Endothelial cell (in vitro differentiated cells): ENCODE measurements at regions not wholly inside any gene's neighbourhood (a gene's known extent, or its start where the extent isn't known, plus 50 kb on each side); places are given as distances from the start of the nearest gene placed in this dataset.

Experiments
- DNase-seq: peaks from one replicate; pipeline ENCODE4 v3.0.0; 2021; ENCODE audit warnings: low spot score
- H3K27ac Mint-ChIP-seq: one replicate; pipeline ENCODE4 v1.8.0; 2021; ENCODE audit warnings: mixed read lengths, inconsistent platforms; ENCODE audit not compliant: unreplicated experiment
- H3K27me3 Mint-ChIP-seq: one replicate; pipeline ENCODE4 v1.8.0; 2021; ENCODE audit warnings: mild to moderate bottlenecking, moderate library complexity, mixed read lengths, inconsistent platforms; ENCODE audit not compliant: unreplicated experiment
- H3K36me3 Mint-ChIP-seq: one replicate; pipeline ENCODE4 v1.8.0; 2021; ENCODE audit warnings: mild to moderate bottlenecking, low read depth, mixed read lengths, inconsistent platforms; ENCODE audit not compliant: unreplicated experiment
- H3K4me1 Mint-ChIP-seq: one replicate; pipeline ENCODE4 v1.8.0; 2021; ENCODE audit warnings: mild to moderate bottlenecking, mixed read lengths, inconsistent platforms; ENCODE audit not compliant: unreplicated experiment
- H3K4me3 Mint-ChIP-seq: one replicate; pipeline ENCODE4 v1.8.0; 2021; ENCODE audit warnings: mild to moderate bottlenecking, mixed read lengths, inconsistent platforms; ENCODE audit not compliant: unreplicated experiment
- H3K9me3 Mint-ChIP-seq: one replicate; pipeline ENCODE4 v1.8.0; 2021; ENCODE audit warnings: mixed read lengths, inconsistent platforms; ENCODE audit not compliant: unreplicated experiment
- CTCF ChIP-seq: fragments of 200-600 bp; sonication (generic); IDR thresholded peaks from one replicate; pipeline ENCODE4 v1.5.0; 2021; ENCODE audit warnings: antibody characterized with exemption; ENCODE audit not compliant: unreplicated experiment

GRCh38 chr18:10114717-10115463, 201.1 kb downstream of the VAPA start:
- Mint-ChIP-seq H3K9me3 (no peaks in the 10 kb centered on the region), H3K4me3 (no peak overlapping the region), H3K27ac (no peak overlapping the region), H3K27me3 (peaks cover 3% of the 10 kb centered on the region), H3K36me3 (no peaks in the 10 kb centered on the region), H3K4me1 (peaks cover 12% of the 10 kb centered on the region)
- DNase-seq = no peak
- TF ChIP-seq CTCF = no peak

- H3K27me3 Mint-ChIP-seq = peaks cover 3% of the 10 kb centered on the region
- no peak for DNase-seq
- H3K27ac Mint-ChIP-seq = no peak overlapping the region
- H3K4me1 Mint-ChIP-seq = peaks cover 12% of the 10 kb centered on the region
- no peak overlapping the region for H3K4me3 Mint-ChIP-seq
- no peak for TF ChIP-seq CTCF
- H3K36me3 Mint-ChIP-seq = no peaks in the 10 kb centered on the region
- no peaks in the 10 kb centered on the region for H3K9me3 Mint-ChIP-seq
Observed at GRCh38 chr18:10116574-10116973, 202.8 kb downstream of the VAPA start.

DNA sequence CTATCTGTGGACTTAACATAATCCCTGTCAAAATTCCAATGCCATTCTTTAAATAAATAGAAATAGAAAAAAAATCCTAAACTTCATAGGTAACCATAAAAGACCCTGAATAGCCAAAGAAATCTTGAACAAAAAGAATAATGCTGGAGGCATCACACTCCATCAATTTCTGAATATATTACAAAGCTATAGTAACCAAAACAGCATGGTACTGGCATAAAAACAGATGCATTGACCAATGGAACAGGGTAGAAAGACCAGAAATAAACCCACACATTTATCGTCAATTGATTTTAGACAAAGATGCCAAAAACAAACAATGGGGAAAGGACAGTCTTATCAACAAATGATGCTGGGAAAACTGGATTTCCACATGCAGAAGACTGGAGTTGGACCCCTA, 205.7 kb downstream of the VAPA start:
- DNase-seq = no peak
- no peak overlapping the region for H3K4me3 Mint-ChIP-seq
- no peaks in the 10 kb centered on the region for H3K36me3 Mint-ChIP-seq
- H3K9me3 Mint-ChIP-seq = no peaks in the 10 kb centered on the region
- TF ChIP-seq CTCF = no peak
- no peaks in the 10 kb centered on the region for H3K27me3 Mint-ChIP-seq
- no peak overlapping the region for H3K27ac Mint-ChIP-seq
- H3K4me1 Mint-ChIP-seq = peaks cover 5% of the 10 kb centered on the region

GRCh38 chr18:10119991-10120390, 206.2 kb downstream of the VAPA start:
- no peak for DNase-seq
- Mint-ChIP-seq H3K4me3 (no peak overlapping the region), H3K27me3 (no peaks in the 10 kb centered on the region), H3K9me3 (no peaks in the 10 kb centered on the region), H3K27ac (no peak overlapping the region), H3K36me3 (no peaks in the 10 kb centered on the region), H3K4me1 (peaks cover 5% of the 10 kb centered on the region)
- no peak for TF ChIP-seq CTCF

DNA sequence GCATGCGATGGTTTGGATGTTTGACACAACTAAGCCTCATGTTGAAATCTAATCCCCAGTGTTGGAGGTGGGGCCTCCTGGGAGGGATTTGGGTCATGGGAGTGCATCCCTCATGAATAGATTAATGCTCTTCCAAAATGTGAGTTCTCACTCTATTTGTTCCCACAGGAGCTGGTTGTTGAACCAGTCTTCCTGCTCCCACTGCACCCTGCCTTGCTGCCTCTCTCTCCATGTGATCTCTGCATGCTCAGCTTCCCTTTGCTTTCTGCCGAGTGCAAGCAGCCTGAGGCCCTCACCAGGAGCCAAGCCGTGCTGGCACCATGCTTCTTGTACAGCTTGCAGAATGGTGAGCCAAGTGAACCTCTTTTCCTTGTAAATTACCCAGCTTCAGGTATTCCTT, 206.8 kb downstream of the VAPA start:
- no peak for DNase-seq
- H3K4me3 Mint-ChIP-seq = no peak overlapping the region
- TF ChIP-seq CTCF = no peak
- peaks cover 5% of the 10 kb centered on the region for H3K4me1 Mint-ChIP-seq
- no peak overlapping the region for H3K27ac Mint-ChIP-seq
- H3K27me3 Mint-ChIP-seq = no peaks in the 10 kb centered on the region
- H3K36me3 Mint-ChIP-seq = no peaks in the 10 kb centered on the region
- H3K9me3 Mint-ChIP-seq = no peaks in the 10 kb centered on the region
